Esophagus squamous epithelium (tissue), 4 donors: ENCODE measurements at regions not wholly inside any gene's neighbourhood (a gene's known extent, or its start where the extent isn't known, plus 50 kb on each side); places are given as distances from the start of the nearest gene placed in this dataset.
"Not testable (repeated sequence)": the region's sequence is repeated elsewhere in the genome, so short reads cannot be mapped to it uniquely, and the experiment has no call there.

ENCODE experiments used
- CTCF ChIP-seq, 6 experiments: fragments of 450-650 bp in 4 of 6; fragments of 200-600 bp in 2 of 6; sonication (generic) in 2 of 6; IDR thresholded peaks; one replicate each; pipeline ENCODE4 v1.5.1; 2016 to 2019; ENCODE audit warnings: antibody characterized with exemption in 6 of 6, mild to moderate bottlenecking in 4 of 6, moderate library complexity in 4 of 6
- POLR2A ChIP-seq, 4 donors: fragments of 450-650 bp; IDR thresholded peaks; one replicate each; pipeline ENCODE4 v1.6.1; 2017; ENCODE audit warnings: antibody characterized with exemption in 4 of 4, mild to moderate bottlenecking in 4 of 4, moderate library complexity in 3 of 4

- not testable (repeated sequence) for TF ChIP-seq CTCF, POLR2A (IDR thresholded peaks at IDR 0.05)
Observed at GRCh38 chr20:39725513-39725912, 763.4 kb downstream of the DHX35 start.
